Activated CD4-positive, alpha-beta T cell treated with anti-CD3 and anti-CD28 coated beads, Interleukin-2, amount 50 U/mL, for 16 hours (primary cell): ENCODE measurements at regions not wholly inside any gene's neighbourhood (a gene's known extent, or its start where the extent isn't known, plus 50 kb on each side); places are given as distances from the start of the nearest gene placed in this dataset.

Source experiments
- DNase-seq: peaks from one replicate; pipeline ENCODE4 v3.0.0-alpha.2; 2020

DNA sequence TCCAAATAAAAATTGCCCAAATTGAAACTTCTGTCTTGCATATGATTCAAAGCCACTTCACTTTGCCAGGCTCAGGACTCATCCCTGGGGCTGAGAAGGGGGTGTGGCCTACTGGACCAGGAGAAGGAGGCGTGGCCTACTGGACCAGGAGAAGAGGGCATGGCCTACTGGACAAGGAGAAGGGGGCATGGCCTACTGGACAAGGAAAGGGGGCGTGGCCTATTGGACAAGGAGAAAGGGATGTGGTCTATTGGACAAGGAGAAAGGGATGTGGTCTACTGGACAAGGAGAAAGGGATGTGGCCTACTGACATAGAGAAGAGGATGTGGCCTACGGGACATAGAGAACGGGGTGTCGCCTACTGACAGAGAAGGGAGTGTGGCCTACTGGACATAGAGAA, 405.3 kb downstream of the RRAGC start:
- DNase-seq: no peak

DNA sequence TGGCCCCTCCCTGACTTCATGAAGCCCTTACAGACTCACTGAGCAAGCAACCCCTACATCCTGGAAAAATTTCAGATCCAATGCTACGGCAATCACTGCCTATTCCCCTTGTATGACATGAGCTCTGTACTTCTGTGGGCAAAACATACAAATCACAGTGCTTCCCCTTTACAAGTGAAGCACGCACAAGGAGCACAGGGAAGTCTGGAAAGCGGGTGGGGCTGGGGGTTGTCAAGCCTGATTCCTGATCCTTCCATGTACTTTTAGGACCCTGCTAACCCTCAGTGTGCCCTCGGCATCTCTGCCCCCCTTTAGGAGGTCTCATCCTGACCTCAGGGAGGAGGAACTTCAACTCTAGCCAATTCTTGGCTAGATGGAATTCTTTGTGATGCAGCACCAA, 405.7 kb upstream of the POU3F1 start:
- no peak for DNase-seq

DNA sequence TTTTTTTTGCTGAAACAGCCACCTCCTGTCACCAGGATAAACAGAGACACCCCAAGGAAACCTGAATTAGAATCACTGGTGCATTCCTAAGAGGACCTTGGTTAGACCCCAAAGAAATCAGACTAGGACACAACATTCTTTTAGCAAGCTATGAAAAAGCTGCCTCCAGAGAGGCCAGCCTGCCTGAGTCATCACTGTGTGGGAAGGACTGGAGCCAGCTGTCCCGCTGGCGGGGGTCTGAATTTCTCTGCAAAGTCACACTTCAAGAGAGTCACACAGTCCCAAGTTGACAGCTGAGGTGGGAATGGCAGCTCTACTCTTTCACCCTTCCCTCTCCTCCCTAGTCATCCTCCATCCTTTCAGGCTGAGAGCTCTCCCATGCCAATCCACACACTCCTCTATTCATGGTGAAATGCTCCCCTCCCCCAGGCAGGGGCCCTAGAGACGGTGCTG, 405.0 kb upstream of the POU3F1 start:
- no peak for DNase-seq

DNA sequence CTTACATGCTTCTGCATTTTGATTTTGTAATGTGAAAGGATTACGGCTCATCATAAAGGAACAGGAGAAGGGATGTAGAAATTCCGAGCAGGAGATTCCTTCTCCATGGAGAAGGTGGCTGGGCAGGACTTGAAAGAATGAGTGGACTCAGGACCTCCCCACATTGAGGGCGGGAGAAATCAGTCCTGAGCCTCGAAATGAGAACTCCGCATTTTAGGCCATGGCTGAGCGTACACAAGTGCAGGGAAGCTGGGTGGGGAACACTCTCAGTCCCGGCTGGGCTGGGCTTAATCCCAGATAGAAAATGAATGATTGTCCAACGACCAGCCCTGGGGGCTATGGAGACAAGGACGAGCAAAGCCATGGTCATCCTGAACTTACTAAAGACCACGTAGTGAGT, 402.3 kb upstream of the POU3F1 start:
- no peak for DNase-seq

DNA sequence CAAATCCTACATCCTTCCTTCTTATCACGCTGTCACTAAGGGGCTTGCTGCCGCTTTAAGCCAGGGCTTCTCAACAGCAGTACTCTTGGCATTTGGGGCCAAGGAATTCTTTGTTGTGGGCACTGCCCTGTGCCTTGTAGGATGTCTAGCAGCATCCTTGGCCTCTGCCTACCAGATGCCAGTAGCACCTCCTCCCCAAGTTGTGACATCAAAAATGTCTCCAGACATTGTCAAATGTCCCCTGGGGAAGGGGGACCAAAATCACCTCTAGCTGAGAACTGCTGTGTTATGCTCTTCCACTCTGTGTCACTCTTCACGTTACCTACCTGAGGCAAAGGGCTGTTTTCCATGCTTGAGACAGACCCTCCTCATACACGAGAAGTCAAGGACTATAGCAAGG, 400.3 kb upstream of the POU3F1 start:
- DNase-seq: no peak

DNA sequence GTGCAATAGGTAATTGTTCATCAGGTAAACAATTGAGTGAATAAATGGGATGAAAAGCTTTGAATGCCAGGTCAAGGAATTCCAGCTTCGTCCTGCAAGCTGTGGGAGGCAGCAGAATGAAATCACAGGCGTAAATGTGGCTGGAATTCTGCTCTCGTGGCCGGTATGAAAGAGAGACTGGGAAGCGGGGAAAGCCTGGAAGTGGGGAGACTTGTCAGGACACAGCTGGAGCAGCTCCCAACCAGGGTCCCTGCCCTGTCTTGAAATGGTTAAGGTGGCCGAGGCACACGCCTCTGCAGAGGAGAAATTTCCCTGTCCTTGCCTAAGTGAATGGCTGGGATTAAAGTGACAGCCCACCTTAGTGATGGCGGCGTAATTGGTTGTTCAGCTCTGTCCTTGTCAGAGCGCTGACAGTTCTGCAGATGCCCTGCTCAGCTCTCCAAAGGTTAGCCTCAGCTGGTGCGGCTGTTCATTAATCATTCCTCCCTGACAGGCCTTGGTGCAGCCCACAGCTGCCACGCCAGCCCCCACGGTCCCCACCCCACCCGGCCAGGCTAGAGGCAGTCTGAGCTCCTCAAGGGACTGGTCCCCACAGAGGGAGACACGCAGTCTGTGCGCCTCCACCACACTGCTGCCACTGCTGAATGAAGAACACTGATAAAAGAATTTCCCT, 398.3 kb upstream of the POU3F1 start:
- DNase-seq: no peak

DNA sequence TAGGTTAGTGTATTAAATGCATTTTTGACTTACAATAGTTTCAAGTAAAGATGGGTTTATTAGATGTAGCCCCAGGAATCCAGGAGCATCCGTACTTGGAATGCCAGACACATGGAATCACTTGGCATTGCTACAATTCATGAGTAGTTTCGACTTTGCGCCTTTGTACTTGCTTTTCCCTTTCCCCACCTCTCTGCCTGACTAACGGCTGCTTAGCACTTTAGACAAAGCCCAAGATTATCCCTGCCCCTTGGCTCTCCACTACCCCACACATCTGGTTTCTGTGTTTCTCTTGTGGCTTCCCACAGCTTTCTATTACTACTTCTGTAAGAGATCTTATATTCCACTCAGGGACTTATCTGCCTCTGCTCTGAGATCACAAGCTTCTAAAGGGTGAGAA, 397.7 kb upstream of the POU3F1 start:
- no peak for DNase-seq

DNA sequence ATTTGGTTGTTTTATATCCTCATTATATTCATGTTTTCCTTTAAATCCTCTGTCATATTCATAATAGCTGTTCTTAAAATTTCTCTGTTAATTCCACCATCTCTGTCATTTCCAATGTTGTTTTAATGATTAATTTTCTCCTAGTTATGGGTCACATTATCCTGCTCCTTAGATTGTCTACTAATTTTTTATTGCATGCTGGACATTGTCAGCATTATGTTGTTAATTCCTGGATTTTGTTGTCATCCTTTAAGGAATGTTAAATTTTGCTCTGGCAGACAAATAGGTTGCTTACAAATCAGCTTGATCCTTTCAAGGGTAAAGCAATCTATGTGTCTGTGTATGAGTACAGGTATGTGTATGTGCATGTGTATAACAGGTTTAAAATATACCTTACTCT, 393.8 kb upstream of the POU3F1 start:
- DNase-seq: no peak

DNA sequence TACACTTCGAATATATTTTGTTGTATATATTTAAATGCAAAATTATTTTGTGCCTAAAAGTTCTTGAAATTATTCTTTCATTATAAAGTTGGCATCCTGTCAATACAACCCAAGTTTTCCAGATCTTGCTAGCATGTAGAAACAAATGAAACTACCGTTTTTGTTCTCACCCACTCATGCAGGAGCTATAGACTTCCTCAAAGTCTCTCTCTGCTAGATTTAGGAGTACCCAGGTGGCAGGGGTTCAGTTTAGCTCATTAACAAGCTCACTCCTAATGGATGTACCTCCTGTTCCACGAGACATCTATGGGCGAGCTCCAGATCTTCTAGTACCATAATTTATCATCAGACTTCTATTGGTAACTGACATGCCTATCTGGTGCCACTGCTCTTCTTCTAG, 390.2 kb upstream of the POU3F1 start:
- DNase-seq: no peak

DNA sequence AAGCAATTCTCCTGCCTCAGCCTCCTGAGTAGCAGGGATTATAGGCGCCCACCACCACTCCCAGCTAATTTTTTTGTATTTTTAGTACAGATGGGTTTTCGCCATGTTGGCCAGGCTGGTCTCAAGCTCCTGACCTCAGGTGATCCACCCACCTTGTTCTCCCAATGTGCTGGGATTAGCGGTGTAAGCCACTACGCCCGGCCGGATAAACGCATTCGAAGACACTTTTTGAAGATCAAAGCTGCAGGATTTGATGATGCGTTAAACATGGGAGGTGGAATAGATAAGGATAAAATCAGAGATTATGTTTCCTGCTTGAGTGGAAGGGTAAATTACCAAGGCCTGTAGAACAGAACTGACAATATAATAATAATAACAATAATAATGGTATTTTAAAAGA, 389.4 kb upstream of the POU3F1 start:
- no peak for DNase-seq

DNA sequence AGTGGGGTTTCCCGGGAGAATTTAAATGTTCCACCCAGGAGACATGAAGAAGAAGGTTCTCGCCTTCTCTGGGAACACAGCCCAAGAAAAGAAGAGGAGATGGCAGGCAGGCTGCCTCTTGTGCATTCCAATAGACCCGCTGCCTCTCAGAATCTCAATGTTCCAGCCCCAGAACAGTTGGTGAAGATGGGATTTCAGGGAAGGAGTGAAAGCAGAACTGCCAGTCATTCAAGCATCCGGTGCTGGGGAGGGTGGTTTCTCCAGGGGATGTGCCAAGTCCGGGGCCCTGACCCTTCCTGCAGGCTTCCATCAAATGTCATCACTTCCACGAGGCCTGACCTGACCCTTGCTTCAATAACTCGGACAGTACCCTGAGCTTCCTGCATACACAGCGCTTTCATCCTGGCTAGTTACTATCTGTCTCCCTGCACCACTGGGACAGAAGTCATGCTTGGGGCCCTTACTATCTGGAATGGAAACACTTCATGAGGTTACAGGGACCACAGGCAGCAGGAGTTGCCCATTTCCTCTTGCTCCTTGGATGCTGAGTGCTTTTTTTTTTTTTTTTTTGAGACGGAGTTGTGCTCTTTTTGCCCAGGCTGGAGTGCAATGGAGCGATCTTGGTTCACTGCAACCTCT, 386.6 kb upstream of the POU3F1 start:
- no peak for DNase-seq

DNA sequence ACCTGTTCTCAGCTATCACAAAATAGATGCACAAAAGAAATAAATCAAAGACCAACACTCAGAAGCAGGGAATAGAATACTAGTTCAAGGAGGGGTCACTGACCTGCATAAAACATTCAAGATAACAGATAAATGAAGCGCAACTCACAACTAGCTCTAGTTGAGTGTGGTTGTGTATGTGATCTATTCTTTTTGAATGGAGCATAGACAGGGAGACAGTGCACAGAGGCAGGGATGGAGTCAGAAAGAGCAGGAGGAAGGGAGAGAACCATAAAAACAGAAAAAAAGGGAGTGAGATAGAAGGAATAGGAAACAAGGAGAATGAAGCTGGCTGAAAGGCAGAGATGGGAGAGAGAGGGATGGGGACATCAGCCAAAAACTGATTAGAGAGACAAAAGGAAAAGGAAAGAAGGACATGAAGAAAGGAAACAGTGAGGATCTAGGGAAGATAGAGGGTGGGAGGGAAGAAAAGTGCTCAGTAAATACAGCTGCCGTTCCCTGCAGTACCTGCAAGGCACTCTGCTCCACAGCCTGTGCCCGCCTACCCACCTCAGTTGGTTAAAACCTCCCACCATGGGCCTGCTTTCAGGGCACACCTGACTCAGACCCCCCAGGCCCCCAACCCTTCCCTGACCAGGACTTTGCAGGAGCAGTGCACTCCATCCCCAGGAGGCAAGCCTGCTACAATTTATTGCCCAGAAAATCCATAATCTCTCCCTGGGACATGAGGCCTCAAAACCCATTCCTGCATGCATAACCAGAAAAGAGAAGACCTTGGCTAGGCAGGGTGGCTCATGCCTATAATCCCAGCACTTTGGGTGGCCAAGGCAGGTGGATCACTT, 385.2 kb upstream of the POU3F1 start:
- DNase-seq: no peak

DNA sequence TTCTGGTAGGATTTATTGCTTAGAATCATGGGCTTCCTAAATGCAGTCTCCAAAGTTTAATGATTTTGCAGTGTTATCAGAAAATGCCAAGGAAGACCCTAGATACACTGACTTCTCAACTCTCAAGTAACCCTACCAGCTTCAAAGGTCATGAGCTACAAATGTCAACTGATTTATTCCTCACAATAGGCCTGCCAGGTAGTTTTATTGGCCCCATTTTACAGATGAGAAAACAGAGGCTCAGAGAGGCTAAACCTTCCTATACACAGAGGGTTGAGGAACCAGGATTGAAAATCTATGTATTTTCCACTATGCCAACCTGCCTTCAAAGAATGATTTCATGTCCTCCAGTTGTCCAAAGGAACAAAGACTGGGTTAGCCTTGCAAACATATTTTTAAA, 384.4 kb upstream of the POU3F1 start:
- no peak for DNase-seq

DNA sequence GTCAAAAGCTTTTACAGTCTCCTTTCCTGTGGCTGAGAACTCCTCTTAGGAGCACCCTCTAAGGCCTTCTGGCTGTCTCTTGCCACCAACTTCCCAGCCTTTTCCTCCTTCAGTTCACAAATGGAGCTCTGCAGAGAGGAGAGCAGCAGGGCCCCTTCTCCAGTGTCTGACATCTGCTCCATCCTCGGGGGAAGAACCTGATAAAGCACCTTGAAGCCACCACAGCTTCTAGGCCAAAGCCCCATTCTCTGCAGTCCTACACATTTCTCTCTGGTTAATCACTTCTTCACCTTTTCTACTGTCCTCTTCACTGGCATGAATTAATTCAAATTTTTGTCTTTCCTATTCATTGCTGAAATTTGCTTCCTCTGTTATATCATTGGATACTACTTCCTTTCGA, 378.1 kb upstream of the POU3F1 start:
- no peak for DNase-seq

DNA sequence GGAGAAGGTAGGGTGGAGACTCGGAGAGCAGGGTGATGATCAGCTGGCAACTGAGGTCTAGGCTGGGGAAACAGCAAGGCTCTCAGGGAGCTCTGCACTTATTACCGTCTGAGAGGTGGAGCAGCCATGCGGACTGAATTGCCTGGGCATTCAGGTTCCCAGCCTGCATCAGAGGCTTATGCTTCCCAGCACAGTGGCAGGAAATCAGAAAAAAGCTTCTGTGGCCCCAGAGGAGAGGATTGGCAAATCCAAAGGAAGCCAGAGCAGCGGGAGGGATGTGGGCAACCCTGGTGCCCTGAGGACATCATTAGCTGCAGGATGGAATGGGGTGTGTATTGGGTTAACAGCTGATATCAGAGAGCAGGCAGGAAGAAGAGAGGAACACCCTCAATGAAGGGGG, 374.1 kb upstream of the POU3F1 start:
- no peak for DNase-seq

DNA sequence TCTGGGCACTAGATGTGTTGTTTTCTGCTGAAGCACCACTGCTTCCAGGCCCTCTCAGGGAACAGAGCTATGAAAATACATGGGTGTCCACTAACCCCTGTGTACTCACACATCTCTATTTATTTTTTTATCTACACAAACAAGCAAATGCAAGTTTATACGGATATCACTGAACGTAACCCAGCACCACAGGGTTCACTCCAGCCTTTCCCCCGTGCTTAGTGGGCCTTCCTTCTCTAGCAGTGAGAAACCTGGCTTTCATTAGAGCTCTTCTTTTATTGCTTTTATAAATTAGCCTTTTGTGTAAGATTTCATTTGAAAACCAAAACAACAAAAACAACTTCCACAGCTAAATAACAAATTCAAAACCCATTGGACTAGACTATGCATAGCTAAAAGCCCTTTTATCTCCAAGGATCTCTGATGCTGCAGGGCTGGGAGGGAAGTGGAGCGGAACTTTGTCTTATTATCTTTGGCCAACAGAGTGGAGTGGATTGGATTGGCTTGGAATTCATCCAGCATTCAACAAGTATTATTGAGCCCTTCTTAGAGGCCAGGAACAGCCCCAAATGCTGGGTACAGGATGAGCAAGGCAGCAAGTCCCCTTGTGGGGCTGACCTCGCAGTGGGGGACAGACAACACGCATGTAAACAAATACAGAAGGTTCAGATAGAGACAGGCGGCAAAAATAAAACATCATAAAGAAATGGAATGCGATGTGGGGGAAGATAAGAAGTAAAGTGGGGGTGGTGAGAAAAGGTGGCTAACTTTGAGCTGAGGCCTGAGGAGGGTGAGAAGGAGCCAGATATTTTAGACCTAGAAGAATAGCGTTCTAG, 371.8 kb upstream of the POU3F1 start:
- DNase-seq: no peak

DNA sequence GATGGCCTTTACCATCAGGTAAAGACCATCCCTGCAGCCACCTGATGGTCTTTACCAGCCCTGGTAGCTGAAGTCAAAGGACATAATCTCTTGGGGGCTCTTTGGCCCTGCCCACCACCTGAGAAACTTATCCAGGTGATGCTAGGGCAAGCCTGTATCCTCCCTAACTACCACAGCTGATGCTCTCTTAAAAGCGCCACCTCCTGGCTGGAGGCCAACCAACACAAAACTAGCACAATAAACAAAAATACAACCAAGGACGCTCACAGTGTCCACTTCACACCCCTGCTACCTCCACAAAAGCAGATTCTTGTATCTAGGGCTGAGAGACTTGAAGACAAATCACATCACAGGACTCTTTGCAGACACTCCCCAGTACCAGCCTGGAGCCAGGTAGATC, 357.1 kb upstream of the POU3F1 start:
- DNase-seq: no peak

DNA sequence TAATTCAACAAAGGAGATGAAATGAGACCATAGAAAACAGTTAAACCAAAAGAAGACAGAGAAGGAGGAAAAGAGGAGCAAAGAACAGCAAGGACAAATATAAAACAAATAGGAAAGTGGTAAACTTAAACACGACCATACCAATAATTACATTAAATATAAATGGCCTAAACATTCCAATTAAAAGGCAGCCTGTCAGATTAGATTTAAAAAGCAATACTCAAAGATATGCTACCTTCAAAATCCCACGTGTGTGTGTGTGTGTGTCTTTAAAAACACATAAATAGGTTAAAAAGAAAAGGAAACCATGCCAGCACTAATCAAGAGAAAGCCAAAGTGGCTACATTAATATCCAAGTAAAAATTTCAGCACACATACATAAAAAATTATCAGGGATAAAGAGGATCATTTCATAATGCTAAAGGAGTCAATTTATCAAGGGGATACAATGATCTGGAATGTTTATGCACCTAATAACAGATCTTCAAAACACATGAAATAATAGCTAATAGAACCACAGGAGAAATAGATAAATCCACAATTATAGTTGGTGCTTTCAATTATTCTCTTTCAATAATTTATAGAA, 355.7 kb upstream of the POU3F1 start:
- no peak for DNase-seq

DNA sequence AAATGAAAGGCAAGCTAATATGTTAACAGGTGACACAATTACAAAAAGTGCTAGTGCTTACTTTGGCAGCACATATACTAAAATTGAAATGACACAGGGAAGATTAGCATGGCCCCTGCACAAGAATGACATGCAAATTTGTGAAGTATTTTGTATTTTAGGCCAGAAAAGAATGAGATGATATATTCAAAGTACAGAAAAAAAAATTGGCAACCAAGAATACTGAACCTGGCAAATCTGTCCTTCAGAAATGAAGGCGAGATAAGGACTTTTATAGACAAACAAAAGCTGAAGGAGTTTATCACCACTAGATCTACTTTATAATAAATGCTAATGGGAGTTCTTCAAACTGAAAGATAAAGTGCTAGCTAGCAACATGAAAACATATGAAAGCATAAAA, 350.0 kb upstream of the POU3F1 start:
- no peak for DNase-seq

DNA sequence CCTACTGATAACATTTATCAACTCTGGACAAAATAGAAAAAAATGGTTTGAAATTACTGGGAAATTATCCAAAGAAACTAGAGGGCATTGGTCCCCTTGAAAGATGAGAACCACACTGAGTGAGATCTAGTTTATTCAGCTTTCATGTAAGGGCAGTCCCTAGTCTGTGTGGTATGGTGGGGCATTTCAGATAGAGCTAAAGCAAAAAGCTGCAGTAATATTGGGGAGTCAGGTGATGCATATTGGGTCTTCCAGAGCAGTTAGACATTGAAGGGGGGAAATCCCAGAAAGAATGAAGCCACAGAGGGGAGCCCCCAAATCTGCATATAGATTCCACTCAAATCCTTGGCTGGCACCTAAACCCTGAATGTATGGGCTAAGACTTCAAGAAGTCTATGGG, 347.7 kb upstream of the POU3F1 start:
- DNase-seq: no peak

DNA sequence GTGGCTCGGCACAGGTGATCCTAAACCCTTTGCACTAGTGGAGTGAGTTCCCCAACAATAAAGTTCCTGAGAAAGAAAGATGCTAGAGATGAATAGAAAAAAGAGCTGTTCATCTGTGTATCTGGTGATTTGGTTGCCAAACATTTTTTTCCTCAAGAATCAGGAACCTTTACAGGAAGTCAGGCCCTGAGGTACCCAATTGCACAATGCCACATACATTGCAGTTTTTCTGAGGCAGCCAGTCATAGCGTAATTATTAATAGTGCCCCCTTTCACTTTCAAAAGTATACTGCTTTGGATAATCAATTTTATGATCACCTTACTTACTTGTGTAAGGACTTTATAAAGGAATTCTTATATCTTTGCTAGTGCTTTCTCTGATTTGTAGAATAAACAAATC, 346.3 kb upstream of the POU3F1 start:
- DNase-seq: no peak

DNA sequence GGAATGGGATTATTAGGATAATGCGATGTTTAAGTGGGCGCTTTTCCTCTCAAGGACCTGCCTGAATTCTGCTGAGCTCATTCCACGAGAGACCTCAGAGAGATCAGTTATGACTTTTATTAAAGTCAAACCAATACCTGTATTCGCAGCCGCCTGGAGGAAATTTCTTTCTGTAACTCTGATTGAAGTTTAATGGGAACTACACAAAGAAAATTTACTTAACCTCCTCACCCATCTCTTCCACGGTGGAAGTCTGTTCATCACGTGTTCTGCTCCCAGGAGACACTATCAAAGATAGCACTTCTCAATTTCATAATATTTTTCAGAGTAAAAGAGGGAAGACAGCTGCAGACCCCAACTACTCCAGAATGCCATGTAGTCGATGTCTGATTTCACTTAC, 334.7 kb upstream of the POU3F1 start:
- no peak for DNase-seq

DNA sequence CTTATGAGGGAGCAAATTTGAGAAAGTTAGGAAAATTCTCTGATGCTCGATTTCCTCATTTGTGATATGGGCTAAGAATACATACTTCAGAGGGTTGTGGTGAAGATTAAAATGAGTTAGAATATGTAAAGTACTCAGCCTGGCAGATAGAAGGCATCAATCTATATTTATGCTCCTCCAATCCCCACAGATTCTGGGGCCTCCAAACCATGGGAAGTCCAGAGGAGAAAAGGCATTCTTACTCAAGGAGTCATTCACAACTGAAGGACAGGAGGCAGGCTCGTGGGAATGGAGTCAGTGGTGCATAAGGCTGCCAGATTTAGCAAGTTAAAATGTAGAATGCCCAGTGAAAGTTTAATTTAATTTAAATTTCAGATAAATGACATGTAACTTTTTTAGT, 330.0 kb upstream of the POU3F1 start:
- no peak for DNase-seq
